ENCODE measurements at regions not wholly inside any gene's neighbourhood (a gene's known extent, or its start where the extent isn't known, plus 50 kb on each side); places are given as distances from the start of the nearest gene placed in this dataset.

GRCh38 chr7:25486656-25487055 is 258.4 kb upstream of the NPVF start:
- TF ChIP-seq POLR2A (IDR thresholded peaks at IDR 0.05; ENCODE audit: low read depth, low read length) (no peak), TAF1 (IDR thresholded peaks at IDR 0.05; ENCODE audit: borderline replicate concordance, low read depth, low read length) (no peak), POLR2AphosphoS5 (IDR thresholded peaks at IDR 0.05; ENCODE audit: low read depth, low read length) (no peak)
